ENCODE measurements at regions not wholly inside any gene's neighbourhood (a gene's known extent, or its start where the extent isn't known, plus 50 kb on each side); places are given as distances from the start of the nearest gene placed in this dataset.

DNA sequence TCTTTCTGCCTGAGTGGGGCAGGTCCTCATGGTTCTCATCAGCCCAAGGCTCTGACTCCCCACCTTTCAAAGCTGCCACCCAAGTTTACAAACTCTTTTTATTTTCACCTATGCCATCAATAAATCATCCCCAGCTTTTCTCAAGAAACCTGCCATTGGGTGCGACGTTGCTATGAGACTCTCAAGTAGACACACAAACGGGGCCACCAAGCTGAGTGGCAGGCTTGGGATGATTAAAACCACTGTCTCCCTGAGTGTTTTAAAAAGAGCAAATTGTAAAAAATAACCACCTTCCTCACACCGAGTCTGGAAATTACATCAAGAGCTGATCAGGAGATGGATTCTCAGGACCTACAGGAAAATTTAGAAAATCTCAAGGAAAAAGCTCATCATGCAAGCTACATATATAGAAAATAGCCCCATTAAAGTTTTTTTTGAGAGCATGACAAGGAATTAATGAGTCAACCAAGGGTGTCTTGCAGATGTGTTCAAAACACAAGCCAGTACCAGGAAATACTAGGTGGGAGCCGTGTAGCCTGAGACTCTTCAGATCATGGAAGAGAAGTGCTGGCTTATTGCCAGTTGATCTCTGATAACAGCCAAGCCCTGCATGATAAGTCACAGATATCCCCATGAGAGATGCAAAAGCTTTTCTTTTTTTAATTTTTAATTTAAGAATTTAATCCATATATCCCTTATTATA, 158.4 kb upstream of the BACE2 start:
- TF ChIP-seq CTCF (IDR thresholded peaks at IDR 0.05) (no peak), POLR2A (IDR thresholded peaks at IDR 0.05) (no peak)

Data from adrenal gland (tissue), 5 donors.